HAP-1 (cell line): ENCODE measurements at regions not wholly inside any gene's neighbourhood (a gene's known extent, or its start where the extent isn't known, plus 50 kb on each side); places are given as distances from the start of the nearest gene placed in this dataset.

Experiments
- DNase-seq, 2 experiments: peaks; one replicate each; pipeline ENCODE4 v3.0.0-alpha.2; 2016 to 2020; ENCODE audit warnings: low spot score in 2 of 2
- H3K27me3 ChIP-seq: fragments of 250-450 bp; sonication (Bioruptor Pico); 2 replicates; pipeline ENCODE4 v1.5.1; 2020; ENCODE audit warnings: low read depth, mild to moderate bottlenecking, moderate library complexity
- H3K36me3 ChIP-seq: fragments of 250-450 bp; sonication (Bioruptor Pico); replicated peaks from 2 replicates; pipeline ENCODE4 v1.5.1; 2020; ENCODE audit warnings: mild to moderate bottlenecking
- H3K4me1 ChIP-seq: fragments of 250-450 bp; sonication (Bioruptor Pico); 2 replicates; pipeline ENCODE4 v1.5.1; 2020; ENCODE audit warnings: mild to moderate bottlenecking
- H3K4me3 ChIP-seq: fragments of 250-450 bp; sonication (Bioruptor Pico); 2 replicates; pipeline ENCODE4 v1.5.1; 2020; ENCODE audit warnings: mild to moderate bottlenecking, moderate library complexity
- H3K9me3 ChIP-seq: fragments of 250-450 bp; sonication (Bioruptor Pico); 2 replicates; pipeline ENCODE4 v1.5.1; 2020; ENCODE audit warnings: mild to moderate bottlenecking, moderate library complexity
- in situ Hi-C: fragments of 300-500 bp; cut with MboI; formaldehyde crosslinking; loops from 3 replicates; pipeline ENCODE4 v1.14.3; 2020; ENCODE audit warnings: low sequenced_read_pairs, inconsistent platforms, mixed read lengths

DNA sequence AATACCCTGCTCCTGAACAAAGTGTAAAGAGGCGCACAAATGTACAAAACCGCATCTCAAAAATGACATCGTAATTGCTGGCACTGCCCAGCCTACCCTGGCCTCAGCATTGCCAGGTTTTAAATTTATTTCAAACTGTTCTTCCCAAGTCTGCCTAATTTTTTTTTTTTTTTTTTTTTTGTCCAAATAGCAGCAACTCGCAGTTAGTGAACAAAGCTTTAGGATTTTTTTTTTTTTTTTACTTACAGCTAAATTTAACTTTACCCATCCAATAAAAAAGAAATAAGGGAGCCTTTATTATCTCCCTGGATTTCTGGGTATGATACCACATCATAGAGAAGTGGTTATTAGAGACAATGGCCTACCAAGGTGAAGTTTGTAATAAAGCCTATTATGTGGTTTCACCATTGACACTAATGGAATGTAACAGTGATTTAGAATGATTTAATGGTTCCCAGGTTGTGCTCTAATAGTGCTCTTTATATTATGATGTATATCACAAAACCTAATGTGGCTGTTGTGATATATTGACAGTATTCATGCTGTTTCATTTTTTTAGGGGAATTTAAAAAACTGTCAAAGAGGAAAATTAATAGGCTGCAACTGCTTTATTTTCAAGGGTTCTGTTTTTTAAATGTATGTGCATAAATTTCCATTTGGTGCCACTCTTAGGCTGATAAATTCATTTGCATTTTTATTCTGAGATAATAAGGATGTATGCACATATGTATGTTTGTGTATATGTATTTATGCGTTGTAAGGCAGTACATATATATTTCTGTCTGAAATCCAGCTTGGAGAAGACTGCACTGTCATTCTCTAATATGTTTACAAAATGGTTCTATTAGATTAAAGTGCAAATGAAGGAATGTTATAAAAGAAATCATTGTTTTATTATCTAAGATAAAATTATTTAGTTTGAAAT lies 309.0 kb downstream of the TFEC start:
- no peaks in the 10 kb centered on the region for H3K36me3 ChIP-seq
- in situ Hi-C loops = no loop called here
- no peaks in the 10 kb centered on the region for H3K4me1 ChIP-seq
- H3K4me3 ChIP-seq = no peak overlapping the region
- DNase-seq = no peak
- peaks cover 7% of the 10 kb centered on the region for H3K27me3 ChIP-seq
- H3K9me3 ChIP-seq = no peaks in the 10 kb centered on the region

DNA sequence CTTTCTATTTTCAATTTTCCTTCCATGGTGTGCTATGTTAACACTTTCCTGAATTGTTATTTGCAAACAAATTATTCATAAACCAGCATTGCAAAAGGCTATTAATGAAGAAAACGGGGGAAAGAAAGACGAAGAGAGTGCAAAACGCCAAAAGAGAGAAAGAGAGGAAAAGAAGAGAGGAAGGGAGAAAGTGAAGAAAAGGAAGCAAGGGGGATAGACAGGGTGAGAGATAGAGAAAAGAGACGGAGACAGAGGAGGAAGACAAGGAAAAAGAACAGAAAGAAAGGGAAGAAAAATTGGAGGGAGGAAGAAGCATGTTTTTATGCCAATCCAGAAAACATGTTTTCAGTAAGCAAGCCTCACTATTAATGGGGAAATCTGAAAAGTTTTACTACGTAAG lies 310.6 kb downstream of the TFEC start:
- H3K4me3 ChIP-seq = no peak overlapping the region
- H3K4me1 ChIP-seq = no peaks in the 10 kb centered on the region
- no peak for DNase-seq
- in situ Hi-C loops = no loop called here
- H3K27me3 ChIP-seq = peaks cover 5% of the 10 kb centered on the region; the same call in 1 of the 2 replicates
- H3K9me3 ChIP-seq = no peaks in the 10 kb centered on the region
- H3K36me3 ChIP-seq = no peaks in the 10 kb centered on the region

- no peak for DNase-seq
- H3K9me3 ChIP-seq = no peaks in the 10 kb centered on the region
- H3K4me1 ChIP-seq = no peaks in the 10 kb centered on the region
- in situ Hi-C loops = no loop called here
- no peak overlapping the region for H3K4me3 ChIP-seq
- H3K27me3 ChIP-seq = peaks cover 8% of the 10 kb centered on the region
- H3K36me3 ChIP-seq = no peaks in the 10 kb centered on the region
These were observed 320.9 kb downstream of the TFEC start for GRCh38 chr7:115709664-115710063.

GRCh38 chr7:115708013-115708341 lies 322.6 kb downstream of the TFEC start:
- in situ Hi-C loops = no loop called here
- H3K27me3 ChIP-seq = peaks cover 8% of the 10 kb centered on the region
- no peak overlapping the region for H3K4me3 ChIP-seq
- H3K9me3 ChIP-seq = no peaks in the 10 kb centered on the region
- H3K4me1 ChIP-seq = no peaks in the 10 kb centered on the region
- H3K36me3 ChIP-seq = no peaks in the 10 kb centered on the region
- no peak for DNase-seq

GRCh38 chr7:115707258-115708012 lies 323.1 kb downstream of the TFEC start:
- H3K27me3 ChIP-seq = peaks cover 8% of the 10 kb centered on the region
- no peak overlapping the region for H3K4me3 ChIP-seq
- no peaks in the 10 kb centered on the region for H3K9me3 ChIP-seq
- H3K4me1 ChIP-seq = no peaks in the 10 kb centered on the region
- in situ Hi-C loops = no loop called here
- DNase-seq = no peak
- no peaks in the 10 kb centered on the region for H3K36me3 ChIP-seq

DNA sequence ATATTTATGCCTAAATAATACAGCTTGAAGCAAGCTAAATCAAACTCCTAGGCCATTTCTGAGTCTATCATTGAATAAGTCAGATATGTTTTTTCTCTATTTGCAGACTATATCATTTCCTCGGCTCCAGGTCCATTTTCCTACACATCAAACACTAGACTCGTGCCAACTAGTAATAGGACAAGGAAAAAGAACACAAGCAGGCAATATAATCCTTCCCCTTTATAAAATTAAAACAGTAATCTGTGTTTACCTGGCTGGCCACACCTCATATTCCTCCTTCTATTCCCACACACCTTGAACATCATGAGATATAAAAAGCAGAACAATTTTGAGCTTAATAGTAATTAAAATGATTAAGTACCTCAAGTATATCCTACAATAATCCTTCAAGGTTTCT lies 325.7 kb downstream of the TFEC start:
- no peaks in the 10 kb centered on the region for H3K4me1 ChIP-seq
- no peak for DNase-seq
- in situ Hi-C loops = no loop called here
- no peaks in the 10 kb centered on the region for H3K9me3 ChIP-seq
- peaks cover 8% of the 10 kb centered on the region for H3K27me3 ChIP-seq
- H3K36me3 ChIP-seq = no peaks in the 10 kb centered on the region
- no peak overlapping the region for H3K4me3 ChIP-seq

DNA sequence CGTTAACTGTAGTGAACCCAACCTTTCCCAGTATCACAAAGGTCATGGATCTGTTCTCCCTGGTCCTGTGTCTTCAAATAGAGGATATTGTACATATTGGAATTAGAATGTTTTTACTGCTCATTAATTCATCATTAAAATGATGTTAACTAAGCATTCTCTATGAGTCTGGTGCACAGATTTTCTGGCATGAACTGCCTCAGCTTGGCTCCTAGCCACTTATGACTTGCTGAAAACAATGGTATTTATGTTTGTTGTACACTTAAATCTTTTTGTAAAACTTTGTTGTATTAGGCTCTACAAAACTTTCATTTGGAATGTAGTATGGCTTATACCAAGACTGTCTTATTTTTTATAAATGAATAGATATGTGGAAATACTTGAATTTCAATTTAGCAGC lies 329.4 kb downstream of the TFEC start:
- no peaks in the 10 kb centered on the region for H3K9me3 ChIP-seq
- no peaks in the 10 kb centered on the region for H3K4me1 ChIP-seq
- in situ Hi-C loops = no loop called here
- H3K27me3 ChIP-seq = no peaks in the 10 kb centered on the region
- H3K4me3 ChIP-seq = no peak overlapping the region
- no peak for DNase-seq
- H3K36me3 ChIP-seq = no peaks in the 10 kb centered on the region

DNA sequence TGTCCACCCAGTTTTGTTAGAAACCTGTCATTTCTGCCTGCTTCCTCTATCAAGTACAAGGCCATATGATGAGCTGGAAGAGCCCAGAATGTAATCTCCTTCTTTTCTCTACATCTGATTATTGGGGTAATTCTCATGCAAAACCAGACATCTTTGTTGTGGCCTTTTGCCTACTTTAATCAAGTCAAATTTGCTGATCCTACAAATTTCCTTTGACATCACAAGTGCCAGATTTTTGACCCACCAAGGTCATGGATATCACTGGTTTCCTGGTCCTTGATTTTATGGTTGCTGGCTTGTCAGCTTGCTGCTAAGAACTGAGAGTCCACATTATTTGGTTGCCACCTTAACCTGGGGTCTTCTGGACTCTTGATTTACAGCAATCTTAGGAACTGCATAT lies 336.1 kb downstream of the TFEC start:
- Histone ChIP-seq H3K27me3 (no peaks in the 10 kb centered on the region), H3K4me3 (no peak overlapping the region), H3K36me3 (no peaks in the 10 kb centered on the region), H3K4me1 (no peaks in the 10 kb centered on the region), H3K9me3 (no peaks in the 10 kb centered on the region)
- no peak for DNase-seq
- in situ Hi-C loops = no loop called here

- Histone ChIP-seq H3K36me3 (no peaks in the 10 kb centered on the region), H3K27me3 (no peaks in the 10 kb centered on the region), H3K9me3 (no peaks in the 10 kb centered on the region), H3K4me1 (no peaks in the 10 kb centered on the region), H3K4me3 (no peak overlapping the region)
- in situ Hi-C loops = no loop called here
- DNase-seq = no peak
These were observed 336.8 kb downstream of the TFEC start for GRCh38 chr7:115693779-115694178.

DNA sequence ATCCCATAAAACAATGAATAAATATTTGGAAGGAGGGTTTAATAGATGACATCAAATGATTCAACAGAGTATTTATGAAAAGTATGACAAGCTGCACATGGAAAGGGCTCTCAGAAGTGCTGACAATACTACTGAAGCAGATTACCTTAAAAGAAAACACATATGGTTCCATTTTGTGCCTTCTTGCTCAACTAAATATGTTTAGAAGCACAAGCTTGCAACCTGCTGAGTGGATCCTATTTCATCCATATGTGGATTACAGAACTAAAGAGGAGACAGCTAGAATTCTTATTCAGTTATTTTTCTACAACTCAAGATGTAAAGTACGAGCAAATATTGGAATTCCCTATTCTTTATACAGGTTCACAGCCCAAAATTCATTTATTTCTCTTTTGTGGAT lies 340.6 kb downstream of the TFEC start:
- H3K4me1 ChIP-seq = no peaks in the 10 kb centered on the region
- DNase-seq = no peak
- in situ Hi-C loops = no loop called here
- H3K4me3 ChIP-seq = no peak overlapping the region
- H3K9me3 ChIP-seq = no peaks in the 10 kb centered on the region
- H3K27me3 ChIP-seq = no peaks in the 10 kb centered on the region
- H3K36me3 ChIP-seq = no peaks in the 10 kb centered on the region

DNA sequence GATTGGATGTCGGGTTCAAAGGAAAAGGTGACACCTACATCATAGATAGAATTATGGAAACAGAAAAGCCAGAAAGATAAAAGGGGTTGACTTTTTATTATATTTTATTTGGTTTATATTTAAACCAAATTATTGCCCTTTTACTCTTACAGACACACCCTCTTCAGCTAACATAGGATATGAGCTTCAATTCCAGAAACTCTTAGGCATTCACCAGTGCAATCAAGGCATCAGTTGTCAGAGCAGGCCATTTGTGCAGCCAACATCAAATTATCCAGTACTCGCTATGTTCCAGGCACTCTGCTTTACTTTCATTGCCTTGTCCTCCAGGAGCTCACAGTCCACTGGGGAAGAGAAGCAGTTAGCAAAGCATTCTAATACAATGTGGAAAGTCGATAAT lies 347.5 kb downstream of the TFEC start:
- no peak for DNase-seq

GRCh38 chr7:115682507-115682906 lies 348.1 kb downstream of the TFEC start:
- Histone ChIP-seq H3K4me3 (no peak overlapping the region), H3K4me1 (no peaks in the 10 kb centered on the region), H3K27me3 (no peaks in the 10 kb centered on the region), H3K9me3 (no peaks in the 10 kb centered on the region), H3K36me3 (no peaks in the 10 kb centered on the region)
- no peak for DNase-seq
- in situ Hi-C loops = no loop called here

More for the DNA sequence above, 347.5 kb downstream of the TFEC start:
- no peaks in the 10 kb centered on the region for H3K36me3 ChIP-seq
- no peaks in the 10 kb centered on the region for H3K27me3 ChIP-seq
- in situ Hi-C loops = no loop called here
- H3K4me1 ChIP-seq = no peaks in the 10 kb centered on the region
- no peak overlapping the region for H3K4me3 ChIP-seq
- no peaks in the 10 kb centered on the region for H3K9me3 ChIP-seq

- DNase-seq = no peak
- no peaks in the 10 kb centered on the region for H3K36me3 ChIP-seq
- in situ Hi-C loops = no loop called here
- no peak overlapping the region for H3K4me3 ChIP-seq
- no peaks in the 10 kb centered on the region for H3K27me3 ChIP-seq
- no peaks in the 10 kb centered on the region for H3K4me1 ChIP-seq
- H3K9me3 ChIP-seq = no peaks in the 10 kb centered on the region
These were observed 349.6 kb downstream of the TFEC start for GRCh38 chr7:115680921-115681320.

GRCh38 chr7:115679976-115680375 lies 350.6 kb downstream of the TFEC start:
- H3K4me1 ChIP-seq = no peaks in the 10 kb centered on the region
- H3K9me3 ChIP-seq = no peaks in the 10 kb centered on the region
- DNase-seq = peak; percentile 32 to 53
- H3K4me3 ChIP-seq = no peak overlapping the region
- H3K36me3 ChIP-seq = no peaks in the 10 kb centered on the region
- in situ Hi-C loops = no loop called here
- 0 out of 2 replicates have a peak, but pooled peaks cover 2% of the 10 kb centered on the region for H3K27me3 ChIP-seq
